ENCODE measurements at regions not wholly inside any gene's neighbourhood (a gene's known extent, or its start where the extent isn't known, plus 50 kb on each side); places are given as distances from the start of the nearest gene placed in this dataset.

GRCh38 chr14:28820677-28821076 lies 54.1 kb downstream of the FOXG1 start:
- 74 to 86% (median 80%) methylated on average over 1 of the region's 1 CpG for WGBS, 3 donors

GRCh38 chr14:28821993-28822392 lies 55.4 kb downstream of the FOXG1 start:
- ATAC-seq (no peak), DNase-seq (no peak)
- no peak for TF ChIP-seq CTCF (IDR thresholded peaks at IDR 0.05)
- intact Hi-C loops (cut with DNase I) = no loop called here
- no peak overlapping the region for H3K27ac ChIP-seq
- peaks cover 14% of the 10 kb centered on the region for H3K9me3 ChIP-seq
- no peaks in the 10 kb centered on the region for H3K4me1 ChIP-seq
- H3K4me3 ChIP-seq = no peak overlapping the region
- no peaks in the 10 kb centered on the region for H3K27me3 ChIP-seq (ENCODE audit: insufficient read depth in 3 of 3, low read length in 2 of 3)
- H3K36me3 ChIP-seq (ENCODE audit: insufficient read depth in 1 of 2, low read depth in 1 of 2) = no peaks in the 10 kb centered on the region

More at GRCh38 chr14:28820677-28821076, 54.1 kb downstream of the FOXG1 start:
- Histone ChIP-seq H3K27me3 (ENCODE audit: insufficient read depth in 3 of 3, low read length in 2 of 3) (peaks cover 0 to 2% (median 0%) of the 10 kb centered on the region in 3 donors), H3K4me3 (no peak overlapping the region), H3K36me3 (ENCODE audit: insufficient read depth in 1 of 2, low read depth in 1 of 2) (no peaks in the 10 kb centered on the region), H3K9me3 (peaks cover 14% of the 10 kb centered on the region), H3K27ac (no peak overlapping the region), H3K4me1 (no peaks in the 10 kb centered on the region)
- intact Hi-C loops (cut with DNase I) = no loop called here
- no peak for TF ChIP-seq CTCF (IDR thresholded peaks at IDR 0.05)
- DNase-seq (no peak), ATAC-seq (no peak)

GRCh38 chr14:28823245-28823644 lies 56.7 kb downstream of the FOXG1 start:
- intact Hi-C loops (cut with DNase I) = no loop called here
- H3K9me3 ChIP-seq = peaks cover 14% of the 10 kb centered on the region
- DNase-seq = no peak
- WGBS, 3 donors = 76 to 92% (median 90%) methylated on average over 1 of the region's 1 CpG
- ATAC-seq = no peak
- H3K27me3 ChIP-seq (ENCODE audit: insufficient read depth in 3 of 3, low read length in 2 of 3) = no peaks in the 10 kb centered on the region
- no peak overlapping the region for H3K27ac ChIP-seq
- no peaks in the 10 kb centered on the region for H3K36me3 ChIP-seq (ENCODE audit: insufficient read depth in 1 of 2, low read depth in 1 of 2)
- no peaks in the 10 kb centered on the region for H3K4me1 ChIP-seq
- no peak for TF ChIP-seq CTCF (IDR thresholded peaks at IDR 0.05)
- no peak overlapping the region for H3K4me3 ChIP-seq

- WGBS, 3 donors = 84 to 94% (median 93%) methylated on average over 22 of the region's 22 CpGs
- intact Hi-C loops (cut with DNase I) = no loop called here
These were observed 63.5 kb downstream of the FOXG1 start for GRCh38 chr14:28830115-28830534.

More at GRCh38 chr14:28830115-28830534, 63.5 kb downstream of the FOXG1 start:
- DNase-seq (no peak), ATAC-seq (no peak)
- Histone ChIP-seq H3K27me3 (ENCODE audit: insufficient read depth in 3 of 3, low read length in 2 of 3) (no peaks in the 10 kb centered on the region), H3K27ac (no peak overlapping the region), H3K36me3 (ENCODE audit: insufficient read depth in 1 of 2, low read depth in 1 of 2) (no peaks in the 10 kb centered on the region), H3K4me3 (no peak overlapping the region), H3K4me1 (no peaks in the 10 kb centered on the region), H3K9me3 (no peaks in the 10 kb centered on the region)
- no peak for TF ChIP-seq CTCF (IDR thresholded peaks at IDR 0.05)

All from psoas muscle (tissue), 7 donors.